ENCODE measurements at regions not wholly inside any gene's neighbourhood (a gene's known extent, or its start where the extent isn't known, plus 50 kb on each side); places are given as distances from the start of the nearest gene placed in this dataset.

DNA sequence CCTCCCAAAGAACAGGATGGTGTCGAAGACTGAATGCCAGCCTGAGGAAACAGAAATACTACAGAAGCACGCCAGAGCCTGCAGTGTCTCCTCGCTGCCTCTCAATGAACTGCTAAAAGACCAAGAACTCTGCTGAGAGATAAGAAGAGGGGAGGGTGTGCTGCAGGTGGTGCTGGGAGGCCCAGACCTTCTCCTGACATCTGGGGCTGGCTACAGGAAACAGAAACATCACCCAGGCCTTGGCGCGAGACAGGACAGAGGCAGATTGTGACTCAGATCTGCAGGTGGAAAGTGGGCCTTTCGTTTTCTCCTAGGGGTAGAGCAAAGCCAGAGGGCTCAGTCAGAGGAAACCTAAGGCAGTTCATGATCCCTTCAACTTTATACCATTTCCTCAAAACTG is 250.3 kb upstream of the TCF4 start:
- TF ChIP-seq CTCF (IDR thresholded peaks at IDR 0.05): no peak
- no peak for TF ChIP-seq POLR2AphosphoS5 (IDR thresholded peaks at IDR 0.05)
- no peak for TF ChIP-seq POLR2A (IDR thresholded peaks at IDR 0.05)

Measured in prostate gland (tissue), 2 donors.